HepG2 (cell line): ENCODE measurements at regions not wholly inside any gene's neighbourhood (a gene's known extent, or its start where the extent isn't known, plus 50 kb on each side); places are given as distances from the start of the nearest gene placed in this dataset.

Source experiments
- AHDC1 ChIP-seq: sonication (generic); formaldehyde crosslinking; IDR thresholded peaks from 2 replicates; pipeline ENCODE4 v1.5.1; 2020; ENCODE audit warnings: mild to moderate bottlenecking, missing genetic modification reagents, borderline replicate concordance
- ASH2L ChIP-seq: fragments of 300-600, 200-600 bp; sonication (generic); IDR thresholded peaks from 2 replicates; pipeline ENCODE4 v1.7.0; 2017; ENCODE audit warnings: low read depth, mild to moderate bottlenecking, moderate library complexity, mixed read lengths, low read length; ENCODE audit not compliant: insufficient read length
- DMAP1 ChIP-seq: IDR thresholded peaks from 2 replicates; pipeline ENCODE4 v1.6.1; 2016
- HMG20B ChIP-seq: conservative IDR thresholded peaks from 2 replicates; pipeline ENCODE4 v1.6.1; 2016; ENCODE audit warnings: missing genetic modification reagents, missing compliant biosample characterization
- IKZF4 ChIP-seq: sonication (generic); formaldehyde crosslinking; IDR thresholded peaks from 2 replicates; pipeline ENCODE4 v1.5.1; 2020; ENCODE audit warnings: borderline replicate concordance, mild to moderate bottlenecking, low read depth, missing genetic modification reagents; ENCODE audit errors: not compliant biosample characterization
- MED1 ChIP-seq: sonication (generic); formaldehyde crosslinking; IDR thresholded peaks from 2 replicates; pipeline ENCODE4 v1.4.0; 2020; ENCODE audit warnings: missing genetic modification reagents
- PAXIP1 ChIP-seq: sonication (generic); formaldehyde crosslinking; conservative IDR thresholded peaks from 2 replicates; pipeline ENCODE4 v1.4.0; 2020; ENCODE audit warnings: mild to moderate bottlenecking, missing genetic modification reagents, moderate library complexity
- SKI ChIP-seq: fragments of 450-650 bp; IDR thresholded peaks from one replicate; pipeline ENCODE4 v1.6.1; 2018; ENCODE audit warnings: mild to moderate bottlenecking; ENCODE audit not compliant: partially characterized antibody
- TBX2 ChIP-seq: sonication (generic); formaldehyde crosslinking; IDR thresholded peaks from 2 replicates; pipeline ENCODE4 v1.5.0; 2020; ENCODE audit warnings: missing genetic modification reagents, mild to moderate bottlenecking, borderline replicate concordance
- ZBTB44 ChIP-seq: sonication (generic); formaldehyde crosslinking; IDR thresholded peaks from 2 replicates; pipeline ENCODE4 v1.4.0; 2020; ENCODE audit warnings: missing genetic modification reagents
- ZMYM3 ChIP-seq: sonication (generic); formaldehyde crosslinking; IDR thresholded peaks from 2 replicates; pipeline ENCODE4 v1.5.1; 2020; ENCODE audit warnings: mild to moderate bottlenecking, missing genetic modification reagents
- ZNF12 ChIP-seq: sonication (generic); formaldehyde crosslinking; IDR thresholded peaks from 2 replicates; pipeline ENCODE4 v1.5.0; 2020; ENCODE audit warnings: missing genetic modification reagents
- ZNF264 ChIP-seq: sonication (generic); formaldehyde crosslinking; IDR thresholded peaks from 2 replicates; pipeline ENCODE4 v1.4.0; 2020; ENCODE audit warnings: missing genetic modification reagents
- ZNF687 ChIP-seq: sonication (generic); formaldehyde crosslinking; IDR thresholded peaks from 2 replicates; pipeline ENCODE4 v1.5.1; 2020; ENCODE audit warnings: mild to moderate bottlenecking, missing genetic modification reagents, moderate library complexity

DNA sequence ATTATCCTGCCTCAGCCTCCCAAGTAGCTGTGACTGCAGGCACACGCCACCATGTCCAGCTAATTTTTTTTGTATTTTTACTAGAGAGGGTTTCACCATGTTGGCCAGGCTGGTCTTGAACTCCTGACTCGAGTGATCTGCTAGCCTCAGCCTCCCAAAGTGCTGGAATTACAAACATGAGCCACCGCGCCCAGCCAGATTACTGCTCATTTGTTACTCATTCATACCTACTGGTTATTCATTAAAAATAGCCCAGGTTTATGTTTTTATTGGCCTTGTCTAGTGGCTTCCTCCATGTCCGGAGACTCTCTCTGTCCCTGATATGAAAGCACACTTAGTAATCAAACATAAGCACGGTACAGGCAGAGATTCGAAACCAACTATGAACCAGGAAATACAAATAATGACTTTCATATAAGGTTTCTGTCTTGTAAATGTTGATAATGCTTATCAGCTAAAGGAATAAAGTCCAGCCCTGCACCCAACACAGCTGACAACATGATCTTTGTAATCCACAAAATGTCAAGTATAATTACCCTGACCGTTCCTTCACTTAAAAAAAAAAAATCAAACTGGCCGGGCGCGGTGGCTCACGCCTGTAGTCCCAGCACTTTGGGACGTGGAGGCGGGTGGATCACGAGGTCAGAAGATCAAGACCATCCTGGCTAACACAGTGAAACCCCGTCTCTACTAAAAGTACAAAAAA is 50.4 kb upstream of the CXADR start (continued):
- TF ChIP-seq PAXIP1 (CRISPR knock-in tag) (peak; percentile 93), ASH2L (peak; percentile 79), SKI (peak; percentile 31), AHDC1 (CRISPR knock-in tag) (peak; percentile 73; the same call in 1 of the 2 replicates), ZNF264 (CRISPR knock-in tag) (no peak), ZNF687 (CRISPR knock-in tag) (peak; percentile 61), DMAP1 (CRISPR knock-in tag) (no peak), ZMYM3 (CRISPR knock-in tag) (peak; percentile 60), TBX2 (CRISPR knock-in tag) (peak; percentile 86), ZBTB44 (CRISPR knock-in tag) (no peak), HMG20B (CRISPR knock-in tag) (0 out of 2 replicates have a peak, but pooled peaks have one; percentile 27), IKZF4 (no peak), ZNF12 (0 out of 2 replicates have a peak, but pooled peaks have one; percentile 46), MED1 (peak; percentile 90)
